Kidney glomerular epithelial cell (primary cell): ENCODE measurements at regions not wholly inside any gene's neighbourhood (a gene's known extent, or its start where the extent isn't known, plus 50 kb on each side); places are given as distances from the start of the nearest gene placed in this dataset.
A peak's percentile ranks its signal among the peaks of the same experiment; 100 is the strongest.

ENCODE experiments used
- DNase-seq: peaks from one replicate; lab custom pipeline; 2025; lab: John Stamatoyannopoulos, UW

GRCh38 chr13:83601539-83601938 lies 280.7 kb downstream of the SLITRK1 start:
- DNase-seq = no peak

GRCh38 chr13:83592095-83592494 lies 290.2 kb downstream of the SLITRK1 start:
- DNase-seq = no peak

DNA sequence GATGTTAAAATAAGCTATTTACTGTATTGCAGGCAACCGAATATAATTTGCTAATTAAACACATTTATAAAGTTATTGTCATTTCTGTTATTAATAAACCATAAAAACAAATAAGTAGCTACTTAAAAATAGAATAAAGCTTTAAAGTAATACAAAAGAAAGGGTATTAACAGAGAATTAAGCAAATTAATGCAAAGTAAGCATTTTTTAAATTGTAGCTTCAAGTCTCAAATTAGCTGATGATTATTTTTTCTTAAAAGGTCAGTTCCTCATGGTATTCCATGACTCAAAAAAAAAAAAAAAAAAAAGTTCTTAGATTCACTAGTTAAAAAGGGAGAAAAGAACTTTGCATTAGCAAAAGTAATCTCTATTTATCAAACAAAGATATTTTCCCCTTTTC lies 292.5 kb downstream of the SLITRK1 start:
- no peak for DNase-seq

DNA sequence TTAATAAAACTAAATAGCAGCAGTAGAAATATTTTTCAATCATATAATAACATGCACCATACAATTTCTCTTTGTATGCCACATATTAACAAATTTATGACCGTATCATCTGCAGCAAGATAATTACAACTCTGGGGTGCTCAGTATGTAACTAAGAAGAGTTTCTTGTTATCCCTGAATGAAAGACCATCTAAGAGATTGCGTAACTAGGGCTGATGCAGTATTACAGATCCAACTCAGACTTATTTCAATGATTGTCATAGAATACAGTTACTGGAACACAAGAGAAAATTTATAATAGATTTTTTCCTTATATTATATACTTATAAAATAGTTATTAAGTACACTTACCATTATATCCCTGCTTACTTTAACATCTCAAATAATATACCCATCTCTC lies 305.1 kb downstream of the SLITRK1 start:
- no peak for DNase-seq

GRCh38 chr13:83568019-83568418 lies 314.3 kb downstream of the SLITRK1 start:
- DNase-seq = no peak

DNA sequence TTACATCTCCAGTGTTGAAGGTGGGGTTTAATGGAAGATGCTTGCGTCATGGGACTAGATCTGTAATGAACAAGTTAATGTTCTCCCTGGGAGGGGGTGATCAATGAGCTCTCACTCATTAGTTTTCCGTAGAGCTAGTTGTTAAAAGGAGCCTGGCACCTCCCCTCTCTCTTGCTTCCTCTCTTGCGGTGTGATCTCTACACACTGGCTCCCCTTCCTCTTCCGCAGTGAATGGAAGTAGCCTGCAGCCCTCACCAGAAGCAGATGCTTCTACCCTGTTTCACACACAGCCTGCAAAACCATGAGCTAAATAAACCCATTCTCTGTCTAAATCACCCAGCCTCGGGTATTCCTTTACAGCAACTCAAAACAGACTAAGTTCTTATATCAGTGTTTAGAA lies 318.8 kb downstream of the SLITRK1 start:
- DNase-seq = no peak

GRCh38 chr13:83557845-83558244 lies 324.4 kb downstream of the SLITRK1 start:
- no peak for DNase-seq

DNA sequence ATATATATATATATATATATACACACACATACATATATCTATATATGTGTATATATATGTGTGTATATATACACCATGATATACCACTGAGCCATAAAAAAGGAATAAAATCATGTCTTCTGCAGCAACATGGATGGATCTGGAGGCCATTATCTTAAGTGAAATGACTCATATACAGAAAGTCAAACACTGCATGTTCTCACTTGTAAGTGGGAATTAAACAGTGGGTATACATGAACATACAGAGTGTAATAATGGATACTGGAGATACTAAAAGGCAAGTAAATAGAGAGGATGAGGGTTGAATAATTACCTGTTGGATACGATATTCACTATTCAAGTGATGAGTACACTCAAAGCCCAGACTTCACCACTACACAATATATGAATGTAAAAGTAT lies 332.6 kb downstream of the SLITRK1 start:
- DNase-seq = no peak

DNA sequence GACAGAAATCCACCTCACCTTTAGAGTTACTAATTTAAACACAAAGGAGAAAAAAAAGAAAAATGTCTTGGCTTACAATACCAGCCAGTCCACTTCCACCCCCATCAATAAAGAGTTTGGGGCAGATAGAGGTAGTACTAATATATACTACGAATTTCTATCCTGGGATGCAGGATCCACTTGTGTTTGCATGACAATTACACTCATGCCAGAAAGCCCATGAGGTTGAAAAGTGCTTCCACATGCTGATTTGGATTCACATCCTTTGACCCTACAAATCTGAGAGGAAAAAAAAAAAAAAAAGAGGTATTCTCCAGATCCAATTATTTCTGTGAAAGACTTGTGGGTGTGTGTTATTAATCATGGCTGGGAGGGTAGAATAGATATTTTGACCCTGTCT lies 335.2 kb downstream of the SLITRK1 start:
- no peak for DNase-seq

GRCh38 chr13:83546476-83546875 lies 335.8 kb downstream of the SLITRK1 start:
- no peak for DNase-seq

DNA sequence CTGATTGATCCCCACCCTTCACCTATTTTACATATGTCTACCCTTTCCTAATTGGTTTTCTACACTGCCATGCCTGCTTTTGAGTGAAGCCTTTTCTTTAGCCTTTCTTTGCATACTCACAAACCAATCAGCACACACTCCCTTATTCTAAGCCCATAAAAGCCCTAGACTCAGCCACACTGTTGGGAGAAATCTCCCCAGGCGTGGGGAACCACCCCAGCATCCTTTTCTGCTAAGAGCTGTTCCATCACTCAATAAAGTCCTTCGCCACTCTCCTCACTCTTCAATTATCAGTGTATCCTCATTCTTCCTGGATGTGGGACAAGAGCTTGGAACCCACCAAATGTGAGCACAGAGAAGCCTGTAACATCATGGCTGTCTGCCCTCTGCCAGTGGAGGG lies 343.6 kb downstream of the SLITRK1 start:
- DNase-seq = no peak

GRCh38 chr13:83536941-83537340 lies 345.3 kb downstream of the SLITRK1 start:
- DNase-seq = no peak

DNA sequence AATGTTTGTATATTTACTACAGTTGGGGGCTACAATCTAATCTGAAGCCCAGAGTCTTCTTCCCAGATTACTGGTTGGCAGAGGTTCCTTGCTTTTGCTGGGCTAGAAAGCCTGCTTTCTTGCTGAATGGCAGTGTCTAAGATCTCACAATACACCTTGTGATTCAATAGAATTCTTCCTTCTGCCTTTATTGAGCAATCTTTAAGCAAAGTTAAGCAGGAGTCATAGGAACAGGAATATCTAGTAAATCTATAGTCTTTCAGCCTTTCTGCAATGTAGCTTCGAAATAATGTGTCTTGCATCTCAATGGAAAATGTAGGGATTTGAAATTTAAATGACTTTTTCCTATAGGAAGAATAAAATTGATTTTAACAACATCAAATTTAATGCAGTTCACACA lies 346.1 kb downstream of the SLITRK1 start:
- no peak for DNase-seq

DNA sequence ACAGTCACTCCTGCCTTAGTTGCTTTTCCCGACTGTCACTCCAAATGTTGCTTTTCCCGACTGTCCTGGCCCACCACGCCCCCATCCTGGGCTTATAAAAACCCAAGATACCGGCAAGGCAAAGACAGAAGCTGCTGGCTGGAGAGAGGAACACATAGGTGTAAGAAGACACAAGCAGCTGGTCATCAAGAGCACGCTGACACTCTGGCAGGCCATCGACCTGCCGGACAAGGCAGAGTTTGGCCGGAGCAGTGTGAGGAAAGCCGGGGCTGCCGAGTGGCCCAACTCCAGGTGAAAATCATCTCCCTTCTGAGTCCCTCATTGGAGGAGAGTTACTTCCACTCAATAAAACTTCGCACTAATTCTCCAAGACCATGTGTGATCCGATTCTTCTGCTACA lies 349.5 kb downstream of the SLITRK1 start:
- no peak for DNase-seq

DNA sequence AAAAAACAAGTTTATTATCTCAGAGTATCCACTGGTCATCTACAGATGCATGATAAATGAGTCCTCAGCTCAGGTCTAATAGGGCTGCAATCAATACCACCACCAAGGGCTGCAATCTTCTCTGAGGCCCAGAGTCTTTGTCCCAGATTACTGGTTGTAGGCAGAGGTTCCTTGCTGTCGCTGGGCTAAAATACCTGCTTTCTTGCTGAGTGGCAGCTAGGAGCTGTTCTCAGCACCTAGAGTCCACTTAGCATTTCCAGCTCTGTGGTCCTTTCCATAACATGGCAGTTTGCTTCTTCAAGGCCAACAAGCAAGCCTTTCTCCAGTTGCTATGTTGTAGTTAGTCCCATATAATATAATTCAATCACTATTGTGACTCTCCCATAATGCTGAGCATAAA lies 351.3 kb downstream of the SLITRK1 start:
- no peak for DNase-seq

DNA sequence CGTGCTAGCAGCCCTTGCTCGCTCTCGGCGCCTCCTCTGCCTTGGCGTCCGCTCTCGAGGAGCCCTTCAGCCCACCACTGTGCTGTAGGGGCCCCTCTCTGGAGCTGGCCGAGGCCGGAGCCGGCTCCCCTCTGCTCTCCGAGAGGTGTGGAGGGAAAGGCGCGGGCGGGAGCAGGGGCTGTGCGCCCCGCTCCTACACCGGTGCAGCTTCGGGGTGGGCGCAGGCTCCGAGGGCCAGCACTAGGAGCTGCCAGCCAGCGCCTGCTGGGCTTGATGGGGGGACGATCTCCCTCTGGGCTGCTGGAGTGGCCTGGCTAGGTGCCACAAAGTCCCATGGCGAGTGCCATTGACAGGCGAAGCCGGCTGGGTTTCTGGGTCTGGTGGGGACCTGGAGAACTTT lies 365.5 kb downstream of the SLITRK1 start:
- DNase-seq = no peak

GRCh38 chr13:83515268-83516015 lies 366.8 kb downstream of the SLITRK1 start:
- DNase-seq = peak; percentile 6

GRCh38 chr13:83508771-83509301 lies 373.4 kb downstream of the SLITRK1 start:
- DNase-seq = no peak

DNA sequence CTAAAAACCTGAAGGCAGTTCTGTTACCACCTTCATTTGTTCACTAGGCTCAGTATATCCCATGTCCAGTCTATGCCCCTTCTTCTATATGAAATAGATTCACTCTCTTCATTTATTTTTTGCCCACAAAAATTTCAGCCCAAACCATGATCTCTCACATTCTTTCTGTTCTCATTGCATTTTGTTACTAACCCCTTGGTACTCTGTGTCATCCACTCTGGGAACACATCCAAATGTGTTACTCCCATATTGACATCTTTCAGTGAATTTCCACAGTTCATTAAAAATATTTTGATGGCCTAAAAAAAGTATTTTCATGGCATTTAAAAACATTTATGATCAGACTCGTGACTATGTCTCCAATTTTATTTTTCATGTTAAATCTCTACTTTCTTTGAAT lies 378.9 kb downstream of the SLITRK1 start:
- DNase-seq = no peak

GRCh38 chr13:83499286-83499685 lies 383.0 kb downstream of the SLITRK1 start:
- no peak for DNase-seq

DNA sequence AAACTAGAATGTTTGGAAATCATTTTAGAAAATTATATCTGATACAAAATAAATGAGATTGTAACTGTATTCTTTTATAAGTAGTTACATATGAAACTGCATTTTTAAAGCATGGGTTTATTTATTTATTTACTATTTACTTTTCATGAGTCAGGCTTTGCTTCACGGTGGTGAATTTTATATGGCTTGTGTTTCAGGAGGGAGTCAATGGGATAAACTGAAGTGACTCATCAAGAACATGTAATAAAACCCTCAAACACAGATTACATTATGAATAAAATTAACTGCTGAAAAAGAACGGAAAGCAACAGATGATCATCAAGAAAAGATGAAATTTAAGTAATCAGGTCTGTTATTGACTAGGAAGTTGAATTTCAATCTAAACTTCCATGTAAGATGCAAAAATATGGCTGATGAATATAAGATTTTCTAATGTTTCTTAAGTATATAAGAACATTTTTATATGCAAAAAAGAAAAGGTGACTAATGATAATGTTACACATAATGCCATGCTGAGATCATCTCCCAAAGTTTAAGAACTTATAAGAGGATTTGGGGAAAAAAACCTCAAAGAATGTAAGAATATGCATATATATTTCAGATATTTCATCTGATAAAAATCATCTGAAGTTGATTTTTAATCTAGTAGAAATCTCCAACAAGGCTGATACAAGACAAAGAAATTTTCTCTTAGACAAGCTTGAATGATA lies 383.6 kb downstream of the SLITRK1 start:
- peak; percentile 39 for DNase-seq

GRCh38 chr13:83498045-83498444 lies 384.2 kb downstream of the SLITRK1 start:
- DNase-seq = no peak

DNA sequence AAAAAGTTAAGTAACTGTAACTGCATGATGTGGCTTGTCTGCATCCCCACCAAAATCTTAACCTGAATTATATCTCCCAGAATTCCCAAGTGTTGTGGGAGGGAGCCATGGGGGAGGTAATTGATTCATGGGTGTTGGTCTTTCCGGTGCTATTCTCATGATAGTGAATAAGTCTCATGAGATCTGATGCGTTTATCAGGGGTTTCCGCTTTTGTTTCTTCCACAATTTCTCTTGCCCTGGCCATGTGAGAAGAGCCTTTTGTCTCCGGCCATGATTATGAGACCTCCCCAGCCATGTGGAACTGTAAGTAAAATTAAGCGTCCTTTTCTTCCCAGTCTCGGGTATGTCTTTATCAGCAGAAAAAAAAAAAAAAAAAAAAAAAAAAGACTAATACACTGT lies 385.8 kb downstream of the SLITRK1 start:
- no peak for DNase-seq

DNA sequence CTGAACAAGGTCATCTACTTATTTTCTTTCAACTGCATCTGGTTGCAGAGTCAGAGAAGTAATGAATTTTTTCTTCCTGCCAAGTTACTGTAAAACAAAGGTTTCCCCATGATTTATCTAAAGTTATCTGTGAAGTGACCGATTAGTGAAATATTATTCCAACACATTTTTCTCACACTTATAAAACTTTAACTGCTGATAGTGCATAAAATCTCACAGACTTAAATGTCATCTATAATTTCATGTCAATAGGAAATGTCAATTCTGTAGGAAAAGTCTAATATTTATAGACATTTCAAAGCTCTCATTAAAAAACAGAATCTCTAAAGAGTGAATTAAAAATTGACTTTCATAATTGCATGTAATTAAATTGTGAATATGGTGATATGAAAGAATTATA lies 397.2 kb downstream of the SLITRK1 start:
- no peak for DNase-seq
